CD4-positive, alpha-beta T cell treated with Interleukin-12 subunit alpha and Interleukin-12 subunit beta, for 1 hour (primary cell): ENCODE measurements at regions not wholly inside any gene's neighbourhood (a gene's known extent, or its start where the extent isn't known, plus 50 kb on each side); places are given as distances from the start of the nearest gene placed in this dataset.

Experiments
- DNase-seq: peaks from one replicate; pipeline ENCODE4 v3.0.0-alpha.2; 2020

DNA sequence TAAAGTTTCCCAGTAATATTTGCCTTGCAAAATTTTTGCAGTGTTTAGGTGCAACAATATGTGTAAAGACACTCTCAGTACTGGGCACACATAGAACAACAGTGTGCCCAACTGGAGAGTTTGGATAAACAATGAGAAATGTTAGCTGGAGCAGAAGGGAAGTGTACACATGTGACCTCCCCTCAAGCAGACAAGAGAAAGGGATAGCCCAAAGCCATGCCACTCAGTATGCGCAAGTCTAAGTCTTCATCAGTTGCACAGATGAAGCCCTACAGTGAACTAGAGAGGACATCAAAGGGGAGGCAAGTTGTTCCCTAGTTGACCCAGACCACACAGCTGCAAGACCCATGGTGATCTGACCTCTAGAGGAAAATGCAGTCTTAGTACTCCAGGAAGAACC is 97.9 kb upstream of the CDH11 start:
- no peak for DNase-seq

DNA sequence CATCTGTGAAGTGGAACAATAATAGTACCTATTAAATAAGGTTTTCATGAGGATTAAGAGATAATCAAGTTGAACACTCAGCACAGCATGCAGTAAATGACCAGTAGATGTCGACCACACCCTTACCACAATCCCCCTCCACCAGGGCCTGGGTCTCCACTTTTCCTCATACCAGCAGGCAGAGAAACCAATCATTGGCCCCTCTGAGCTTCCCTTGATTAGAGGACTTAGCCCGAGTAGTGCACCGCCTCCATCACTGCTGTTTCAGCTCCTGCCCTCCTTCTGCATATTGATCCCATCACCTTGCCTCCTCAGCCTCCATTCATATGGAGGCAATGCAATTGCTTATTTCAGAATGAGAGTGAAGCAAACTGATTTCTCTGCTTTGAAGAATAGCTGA is 96.5 kb upstream of the CDH11 start:
- no peak for DNase-seq

DNA sequence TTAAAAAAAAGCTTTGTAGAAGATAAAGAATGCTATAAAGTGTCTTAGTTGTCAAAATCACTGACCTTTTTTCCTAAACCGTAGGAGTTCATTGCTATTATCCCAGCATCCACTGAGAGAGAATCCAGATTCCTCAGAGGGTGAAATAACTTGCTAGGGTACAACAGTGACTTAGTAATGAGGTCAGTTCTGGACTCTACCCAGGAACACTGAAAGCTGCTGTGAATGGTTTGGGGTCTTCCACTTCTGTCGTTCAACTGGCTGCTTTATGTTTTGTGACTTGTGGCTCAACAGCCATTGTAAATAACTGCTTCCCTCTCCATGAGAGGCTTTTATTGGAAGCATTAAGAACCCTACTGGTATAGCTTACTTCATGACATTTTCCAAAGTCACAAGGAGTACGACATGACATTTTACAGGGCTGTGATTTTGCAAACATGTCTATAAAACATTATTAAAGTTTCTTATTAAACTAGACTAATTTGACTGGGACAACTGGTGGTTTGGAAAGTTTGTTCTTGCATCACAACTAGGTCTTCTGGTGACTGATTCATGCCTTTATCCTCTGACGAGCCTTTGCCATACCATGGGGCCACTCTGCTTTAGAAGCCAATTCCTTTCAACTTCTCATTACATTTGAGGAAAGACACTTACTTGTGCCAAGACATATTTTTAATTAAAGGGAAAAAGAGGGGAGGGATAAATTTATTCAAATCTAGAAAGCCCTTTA is 92.2 kb upstream of the CDH11 start:
- no peak for DNase-seq

DNA sequence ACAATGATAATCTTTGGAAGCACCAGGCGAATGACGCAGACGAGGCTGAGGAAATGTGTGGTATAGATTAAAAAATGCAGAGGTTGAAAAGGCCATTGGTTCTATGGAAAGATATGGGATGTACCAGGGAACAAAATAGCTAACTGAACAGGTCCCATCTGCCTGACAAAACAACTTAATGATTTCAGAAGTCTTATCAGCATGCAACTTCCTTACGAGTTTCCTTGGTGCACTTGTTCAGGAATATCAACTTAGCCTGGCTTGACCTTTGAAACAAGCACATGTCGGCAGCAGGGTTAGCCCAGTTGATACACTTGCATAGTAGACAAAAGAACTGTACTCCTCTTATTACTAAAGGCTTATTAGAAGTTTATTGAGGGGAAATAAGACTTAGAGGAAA is 90.9 kb upstream of the CDH11 start:
- DNase-seq, result no peak

DNA sequence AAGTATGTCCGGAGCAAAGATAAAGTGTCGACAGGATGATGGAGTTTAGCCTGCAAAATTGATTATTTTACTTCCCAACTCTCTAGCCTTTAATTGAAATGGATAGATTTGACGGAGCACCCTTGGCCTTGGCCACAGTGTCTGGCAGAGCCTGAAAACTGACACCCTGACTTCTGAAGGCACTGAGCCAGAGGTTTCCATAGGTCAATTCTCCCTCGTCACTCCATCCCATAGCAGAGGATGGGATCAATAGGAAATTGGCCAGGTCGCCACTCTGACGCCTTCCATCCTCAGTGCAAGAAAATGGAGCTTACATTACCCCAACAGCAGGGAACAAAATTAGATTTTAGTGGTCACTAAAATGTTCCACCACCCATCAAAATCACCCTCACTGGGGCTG is 90.4 kb upstream of the CDH11 start:
- no peak for DNase-seq

DNA sequence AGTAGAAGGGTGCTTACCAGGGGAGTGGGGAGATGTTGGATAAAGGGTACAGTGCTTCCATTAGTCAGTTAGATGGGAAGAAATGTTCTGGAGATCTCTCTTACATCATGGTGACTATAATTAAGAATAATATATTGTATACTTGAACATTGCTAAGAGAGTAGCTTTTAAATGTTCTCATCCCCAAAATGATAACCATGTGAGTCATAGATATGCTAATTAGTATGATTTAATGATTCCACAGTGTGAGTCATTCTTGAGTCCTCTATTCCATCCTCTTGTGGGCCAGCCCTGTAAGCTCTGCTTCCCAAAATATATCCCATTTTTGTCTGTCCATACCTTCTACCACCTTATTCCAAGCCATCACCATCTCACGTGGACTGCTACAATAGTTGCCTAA is 80.6 kb upstream of the CDH11 start:
- no peak for DNase-seq

DNA sequence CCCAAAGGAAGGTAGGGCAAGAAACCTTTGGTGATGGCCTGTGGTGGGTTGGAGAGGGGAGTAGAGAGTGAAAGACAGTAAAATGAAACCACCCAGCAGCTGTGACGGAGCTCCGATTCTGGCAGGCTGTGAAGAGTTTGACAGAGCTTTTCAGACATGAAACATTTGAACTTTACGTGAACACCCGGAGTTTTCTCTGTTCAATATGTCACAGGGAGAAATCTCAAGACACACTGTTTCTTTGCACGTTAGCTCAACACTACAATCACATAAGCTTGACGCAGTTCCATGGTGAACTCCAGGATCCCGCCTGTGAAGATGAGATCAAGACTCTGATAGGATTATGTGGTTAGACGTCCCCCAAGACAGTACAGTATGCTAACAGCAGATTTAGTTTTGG is 79.6 kb upstream of the CDH11 start:
- no peak for DNase-seq

DNA sequence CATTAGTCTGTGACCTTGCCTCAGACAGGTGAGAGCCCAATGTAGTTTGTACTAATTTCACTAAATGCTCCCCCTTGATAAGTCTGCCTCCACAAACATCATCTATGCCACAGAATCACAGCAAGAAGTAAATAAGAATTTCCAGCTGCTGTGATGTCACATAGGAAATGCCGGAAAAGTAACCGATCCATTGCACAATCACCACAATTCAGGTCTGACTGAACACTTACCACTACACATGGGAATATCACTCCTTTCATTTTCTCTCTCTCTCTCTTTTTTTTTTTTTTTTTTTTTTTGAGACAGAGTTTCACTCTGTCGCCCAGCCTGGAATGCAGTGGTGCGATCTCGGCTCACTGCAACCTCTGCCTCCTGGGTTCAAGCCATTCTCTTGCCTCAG is 79.0 kb upstream of the CDH11 start:
- DNase-seq, result no peak

DNA sequence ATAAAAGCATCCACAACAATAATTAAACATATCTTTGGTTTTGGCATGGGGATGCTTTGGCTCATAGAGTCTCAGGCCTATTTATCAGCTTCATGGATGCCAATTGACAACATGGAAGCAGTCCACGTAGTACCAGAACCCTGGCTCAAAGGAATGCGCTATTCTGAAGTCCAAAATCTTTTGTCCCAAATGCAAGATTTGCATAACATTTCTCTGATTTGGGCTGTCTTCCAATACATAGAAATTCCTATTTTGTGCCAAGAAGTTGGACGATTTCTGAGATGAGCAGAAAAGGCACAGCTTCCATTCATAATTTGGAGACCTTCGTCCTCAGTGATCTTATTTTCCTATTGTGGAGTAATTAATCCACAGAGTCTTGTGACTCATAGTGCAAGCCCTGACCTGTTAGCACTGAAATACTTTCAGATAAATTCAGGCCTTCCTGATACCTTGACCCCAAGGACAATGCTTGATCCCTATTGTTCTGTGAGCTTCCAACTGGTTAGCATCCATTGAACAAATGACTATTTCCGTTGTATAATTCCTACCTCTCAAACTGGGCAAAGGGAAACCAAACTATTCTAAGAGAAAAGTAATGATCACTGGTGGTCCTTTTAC is 78.4 kb upstream of the CDH11 start:
- no peak for DNase-seq

DNA sequence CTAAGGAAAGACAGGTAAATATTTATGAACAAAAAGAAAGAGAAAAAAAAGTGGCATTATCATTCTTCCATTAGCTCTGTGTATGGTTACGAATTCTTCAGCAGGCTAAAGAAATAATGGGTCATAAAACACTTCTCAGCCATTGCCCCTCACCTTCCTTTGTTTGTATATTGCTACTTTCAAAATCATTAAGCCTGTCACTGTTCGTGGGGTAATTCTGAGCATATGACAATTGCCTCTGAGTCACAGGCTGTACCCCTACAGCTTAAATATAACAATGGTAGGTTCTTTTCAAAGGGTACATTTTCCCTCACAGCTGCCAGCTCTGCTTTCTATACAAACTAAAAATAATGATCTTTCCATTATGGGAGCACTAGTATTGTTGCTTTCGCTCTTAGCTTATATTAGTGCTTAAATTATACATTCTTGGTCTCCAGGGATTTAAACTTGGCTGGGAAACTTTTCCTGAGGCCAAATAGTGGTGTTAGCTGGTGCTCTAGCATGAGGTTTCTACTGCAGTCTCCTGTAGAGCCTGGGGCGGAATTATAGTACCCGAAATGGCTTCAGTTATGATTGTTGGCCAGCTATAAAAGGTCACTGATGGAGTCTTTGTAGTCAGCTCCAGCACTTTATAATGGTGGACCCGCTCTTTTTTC is 74.7 kb upstream of the CDH11 start:
- DNase-seq, result no peak

DNA sequence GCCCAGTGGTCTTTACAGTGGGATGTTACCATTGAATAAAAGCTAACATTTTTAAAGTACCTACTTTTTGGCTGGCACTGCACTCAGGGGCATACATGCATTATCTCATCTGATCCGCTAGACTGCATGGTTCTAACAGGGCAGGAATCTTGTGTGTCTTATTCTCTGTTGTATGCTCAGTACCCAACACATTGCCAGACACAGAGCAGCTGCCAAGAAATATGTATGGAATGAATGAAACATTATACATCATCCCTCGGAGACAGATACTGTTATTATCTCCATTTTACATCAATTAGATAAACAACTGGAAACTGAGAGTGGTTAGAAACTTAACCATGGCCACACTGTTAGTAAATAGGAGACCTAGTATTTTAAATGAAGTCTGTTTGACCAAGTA is 74.1 kb upstream of the CDH11 start:
- DNase-seq, result no peak

DNA sequence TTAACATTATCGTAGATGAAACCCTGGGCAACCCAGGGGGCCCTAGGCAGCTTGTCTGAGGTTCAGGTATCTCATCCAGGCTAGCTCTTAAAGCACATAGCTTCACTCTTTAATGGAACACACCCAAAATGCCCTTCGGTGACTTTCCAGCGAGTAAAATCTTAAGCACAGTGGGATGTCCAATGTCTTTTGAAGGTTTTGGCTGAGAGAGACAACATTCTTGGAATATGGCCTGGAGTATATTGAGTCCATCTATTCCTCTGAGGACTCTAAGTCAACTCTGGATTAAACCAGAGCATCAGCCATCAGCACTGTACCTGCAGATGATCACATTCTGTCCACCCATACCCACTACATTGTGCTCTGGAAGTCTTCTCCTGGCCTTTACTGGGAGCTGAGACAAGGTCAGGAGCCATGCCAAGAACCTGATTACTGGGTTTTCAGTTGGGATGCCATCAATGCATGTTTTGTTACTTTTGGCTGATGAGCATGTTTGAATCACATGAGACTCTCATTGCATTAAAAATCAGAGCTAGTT is 63.4 kb upstream of the CDH11 start:
- DNase-seq, result no peak

DNA sequence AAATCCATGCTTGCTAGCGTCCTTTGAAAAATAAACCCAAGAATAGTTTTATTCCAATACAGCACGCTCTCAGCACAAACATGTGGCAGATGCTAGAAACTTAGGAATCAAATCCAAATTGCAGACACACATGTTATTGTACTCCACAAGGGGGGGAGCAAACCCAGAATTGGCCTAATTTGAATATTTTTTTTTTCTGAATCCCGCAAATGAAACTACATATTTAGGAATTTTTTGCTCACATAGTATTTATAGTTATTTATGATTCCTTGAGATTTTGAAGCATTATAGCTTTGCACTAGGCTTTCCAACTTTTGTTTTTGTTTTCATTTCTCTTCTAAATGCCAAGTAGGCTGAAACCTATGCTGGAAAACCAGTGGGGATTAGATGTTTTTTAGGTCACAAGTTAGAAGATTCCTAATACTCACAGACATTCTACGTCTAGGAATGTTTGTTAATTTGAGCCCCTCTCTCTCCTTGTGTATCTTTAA is 59.3 kb upstream of the CDH11 start:
- no peak for DNase-seq

DNA sequence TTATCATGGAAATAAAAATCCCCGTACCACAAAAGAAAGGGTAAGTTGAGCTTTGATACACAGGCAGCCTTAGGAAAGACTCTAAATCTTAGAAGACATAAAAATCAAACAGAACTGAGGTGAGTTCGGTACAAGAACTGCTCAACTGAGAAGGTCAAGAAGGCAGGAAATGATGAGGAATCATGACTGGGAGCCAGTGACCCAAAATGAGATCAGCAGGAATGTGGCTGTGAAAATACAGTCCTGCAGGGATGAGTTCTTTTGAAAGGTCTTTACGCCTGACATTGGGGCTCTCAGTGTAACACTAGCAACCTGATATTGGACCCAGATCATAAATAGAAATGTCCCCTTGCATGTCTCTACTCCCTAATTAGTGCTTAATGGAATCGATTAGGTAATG is 56.3 kb upstream of the CDH11 start:
- no peak for DNase-seq

DNA sequence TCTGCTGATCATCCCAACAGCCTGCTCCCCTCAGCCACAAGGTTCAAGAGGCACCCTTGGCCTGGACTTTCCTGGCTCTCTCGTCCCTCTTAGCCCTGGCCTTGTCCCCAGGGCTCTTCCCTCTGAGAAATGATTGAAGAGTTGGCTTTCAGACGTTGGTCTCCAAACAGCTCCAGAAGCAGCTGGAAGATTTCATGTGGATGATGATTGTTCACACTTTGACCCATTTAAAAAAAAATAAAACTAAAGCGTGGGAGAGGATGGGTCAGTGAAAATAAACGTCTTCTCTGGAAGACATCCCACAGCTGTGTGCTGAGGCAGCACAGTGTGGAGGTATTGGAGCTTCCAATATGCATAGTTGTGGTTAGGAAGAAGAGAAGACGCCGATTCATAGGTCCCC is 54.7 kb upstream of the CDH11 start:
- DNase-seq, result no peak

DNA sequence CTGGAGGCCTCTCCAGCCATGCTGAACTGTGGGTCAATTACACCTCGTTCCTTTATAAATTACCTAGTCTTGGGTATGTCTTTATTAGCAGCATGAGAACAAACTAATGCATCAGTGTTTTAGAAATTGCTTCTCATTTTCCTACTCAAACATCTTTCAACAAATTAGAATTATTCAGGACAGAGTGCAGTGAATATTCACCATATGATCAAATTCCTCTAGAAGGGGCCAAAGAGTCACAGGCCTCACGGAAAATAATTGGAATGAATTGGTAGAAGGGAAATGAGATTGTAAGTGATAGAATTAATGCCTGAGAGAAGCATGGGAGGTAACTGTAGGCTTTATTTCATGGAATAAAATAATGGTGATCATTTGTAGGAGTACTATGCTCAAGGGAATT is 50.5 kb upstream of the CDH11 start:
- DNase-seq, result no peak
